Testis (tissue), 2 donors: ENCODE measurements at regions not wholly inside any gene's neighbourhood (a gene's known extent, or its start where the extent isn't known, plus 50 kb on each side); places are given as distances from the start of the nearest gene placed in this dataset.

ENCODE experiments used
- DNase-seq: peaks from one replicate; pipeline ENCODE4 v3.0.0-alpha.2; 2019
- H3K27ac ChIP-seq, 2 donors: fragments of 200-600 bp; sonication (generic); one replicate each; pipeline ENCODE4 v1.5.1; 2019
- H3K27me3 ChIP-seq: fragments of 200-600 bp; sonication (generic); one replicate; pipeline ENCODE4 v1.5.1; 2019
- H3K36me3 ChIP-seq: fragments of 200-600 bp; sonication (generic); one replicate; pipeline ENCODE4 v1.5.1; 2017; ENCODE audit warnings: low read depth; ENCODE audit errors: missing control alignments
- H3K4me1 ChIP-seq: fragments of 200-600 bp; sonication (generic); one replicate; pipeline ENCODE4 v1.5.1; 2019
- H3K4me3 ChIP-seq, 2 donors: fragments of 200-600 bp; sonication (generic); one replicate each; pipeline ENCODE4 v1.5.1; 2017 to 2019
- H3K9me3 ChIP-seq: fragments of 200-600 bp; sonication (generic); one replicate; pipeline ENCODE4 v1.5.1; 2017
- POLR2A ChIP-seq: fragments of 450-650 bp; IDR thresholded peaks from one replicate; pipeline ENCODE4 v1.6.1; 2017; ENCODE audit warnings: antibody characterized with exemption, mild to moderate bottlenecking, moderate library complexity
- WGBS, 2 donors: methylation state at CpG; one replicate each; pipeline ENCODE4 v1.1.5; 2018; 5-methylcytosine and 5-hydroxymethylcytosine counted together
- intact Hi-C: fragments of 100-400 bp; cut with DNase I; formaldehyde crosslinking; loops from one replicate; pipeline ENCODE4 v1.15.1; 2023; ENCODE audit warnings: low total_unique reads
- TF ChIP-seq, protein P1 (sequence below), 3 experiments: fragments of 450-650 bp in 2 of 3; fragments of 200-600 bp in 1 of 3; sonication (generic) in 1 of 3; IDR thresholded peaks; one replicate each; pipeline ENCODE4 v1.5.1; 2016 to 2019; ENCODE audit warnings: antibody characterized with exemption in 3 of 3, mild to moderate bottlenecking in 2 of 3, moderate library complexity in 1 of 3

DNA sequence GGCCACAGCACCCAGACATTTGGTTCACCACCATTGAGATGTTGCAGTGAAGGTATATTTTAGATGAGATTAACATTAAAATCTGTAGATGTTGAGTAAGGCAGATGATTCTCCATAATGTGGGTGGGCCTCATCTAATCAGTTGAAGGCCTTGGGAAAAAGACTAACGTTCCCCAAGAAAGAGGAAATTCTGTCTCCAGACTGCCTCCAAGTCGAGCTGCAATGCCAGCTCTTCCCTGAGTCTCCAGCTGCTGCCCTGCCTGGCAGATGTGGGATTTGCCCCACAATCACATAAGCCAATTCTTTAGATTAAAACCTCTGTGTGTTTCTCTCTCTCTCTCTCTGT lies 101.9 kb downstream of the PDCL3 start:
- DNase-seq, result no peak
- intact Hi-C loops, result no loop called here
- 23 to 34% methylated on average over 2 of the region's 2 CpGs for WGBS, 2 donors
- H3K27ac ChIP-seq, result no peak overlapping the region
- H3K4me1 ChIP-seq, result no peaks in the 10 kb centered on the region
- H3K36me3 ChIP-seq, result no peaks in the 10 kb centered on the region
- no peaks in the 10 kb centered on the region for H3K9me3 ChIP-seq
- TF ChIP-seq POLR2A, result no peak
- TF ChIP-seq, protein P1, sequence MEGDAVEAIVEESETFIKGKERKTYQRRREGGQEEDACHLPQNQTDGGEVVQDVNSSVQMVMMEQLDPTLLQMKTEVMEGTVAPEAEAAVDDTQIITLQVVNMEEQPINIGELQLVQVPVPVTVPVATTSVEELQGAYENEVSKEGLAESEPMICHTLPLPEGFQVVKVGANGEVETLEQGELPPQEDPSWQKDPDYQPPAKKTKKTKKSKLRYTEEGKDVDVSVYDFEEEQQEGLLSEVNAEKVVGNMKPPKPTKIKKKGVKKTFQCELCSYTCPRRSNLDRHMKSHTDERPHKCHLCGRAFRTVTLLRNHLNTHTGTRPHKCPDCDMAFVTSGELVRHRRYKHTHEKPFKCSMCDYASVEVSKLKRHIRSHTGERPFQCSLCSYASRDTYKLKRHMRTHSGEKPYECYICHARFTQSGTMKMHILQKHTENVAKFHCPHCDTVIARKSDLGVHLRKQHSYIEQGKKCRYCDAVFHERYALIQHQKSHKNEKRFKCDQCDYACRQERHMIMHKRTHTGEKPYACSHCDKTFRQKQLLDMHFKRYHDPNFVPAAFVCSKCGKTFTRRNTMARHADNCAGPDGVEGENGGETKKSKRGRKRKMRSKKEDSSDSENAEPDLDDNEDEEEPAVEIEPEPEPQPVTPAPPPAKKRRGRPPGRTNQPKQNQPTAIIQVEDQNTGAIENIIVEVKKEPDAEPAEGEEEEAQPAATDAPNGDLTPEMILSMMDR (IDR thresholded peaks at IDR 0.05), result no peak
- H3K4me3 ChIP-seq, result no peak overlapping the region
- no peaks in the 10 kb centered on the region for H3K27me3 ChIP-seq

DNA sequence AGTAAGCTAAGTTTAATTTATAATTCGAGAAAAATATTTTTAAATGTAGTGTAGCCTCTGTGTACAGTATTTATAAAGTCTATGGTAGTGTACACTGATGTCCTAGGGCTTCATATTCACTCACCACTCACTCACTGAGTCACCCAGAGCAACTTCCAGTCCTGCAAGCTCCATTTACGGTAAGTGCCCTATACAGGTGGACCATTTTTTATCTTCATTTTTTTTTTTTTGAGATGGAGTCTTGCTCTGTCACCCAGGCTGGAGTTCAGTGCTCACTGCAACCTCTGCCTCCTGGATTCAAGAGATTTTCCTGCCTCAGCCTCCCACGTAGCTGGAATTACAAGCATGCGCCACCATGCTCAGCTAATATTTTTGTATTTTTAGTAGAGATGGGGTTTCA lies 104.2 kb downstream of the PDCL3 start:
- Histone ChIP-seq H3K9me3 (no peaks in the 10 kb centered on the region), H3K4me1 (no peaks in the 10 kb centered on the region), H3K27me3 (no peaks in the 10 kb centered on the region), H3K36me3 (no peaks in the 10 kb centered on the region), H3K4me3 (no peak overlapping the region), H3K27ac (no peak overlapping the region)
- intact Hi-C loops, result no loop called here
- DNase-seq, result no peak
- TF ChIP-seq, protein P1 (IDR thresholded peaks at IDR 0.05), result no peak
- no peak for TF ChIP-seq POLR2A
- WGBS, 2 donors, result 63 to 66% methylated on average over 4 of the region's 4 CpGs

DNA sequence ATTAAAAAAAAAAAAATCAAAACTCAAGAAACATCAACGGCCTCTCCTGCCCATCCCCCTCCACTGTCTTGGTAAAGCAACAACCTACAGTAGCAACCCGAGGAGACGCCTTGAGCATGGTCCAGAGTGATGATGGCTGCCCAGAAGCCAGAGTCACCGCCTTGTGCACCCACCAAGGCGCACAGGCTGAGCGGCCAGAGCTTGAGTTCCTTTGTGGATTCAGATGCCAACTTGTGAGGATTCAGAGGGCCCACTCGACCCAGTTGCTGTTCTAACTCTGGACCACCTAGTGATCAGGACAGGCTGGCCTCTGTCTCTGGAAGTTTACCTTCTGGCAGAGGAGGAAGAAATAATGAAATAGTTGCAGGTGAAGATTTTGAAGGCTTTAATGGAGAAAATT lies 105.0 kb downstream of the PDCL3 start:
- Histone ChIP-seq H3K36me3 (no peaks in the 10 kb centered on the region), H3K4me1 (no peaks in the 10 kb centered on the region), H3K27me3 (no peaks in the 10 kb centered on the region), H3K4me3 (no peak overlapping the region), H3K9me3 (no peaks in the 10 kb centered on the region), H3K27ac (no peak overlapping the region)
- DNase-seq, result no peak
- intact Hi-C loops, result no loop called here
- no peak for TF ChIP-seq POLR2A
- TF ChIP-seq, protein P1 (IDR thresholded peaks at IDR 0.05), result no peak
- WGBS, 2 donors, result 90 to 92% methylated on average over 7 of the region's 7 CpGs

DNA sequence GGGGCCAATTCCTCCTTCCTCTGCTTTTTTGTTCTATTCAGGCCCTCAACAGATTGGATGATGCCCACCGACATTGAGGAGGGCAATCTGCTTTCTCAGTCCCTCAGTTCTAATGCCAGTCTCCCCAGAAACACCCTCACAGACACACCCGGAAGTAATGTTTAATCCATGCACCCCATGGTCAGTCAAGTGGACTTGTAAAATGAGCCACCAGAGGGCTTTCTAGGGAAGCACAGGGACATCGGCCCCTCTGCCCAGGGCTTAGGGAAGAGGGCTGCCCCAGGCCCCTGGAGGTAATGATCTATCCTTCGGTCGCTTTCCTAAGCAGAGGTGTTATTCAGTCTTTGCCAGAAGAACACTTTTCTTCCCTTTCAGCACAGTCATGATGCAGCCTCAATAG lies 107.4 kb downstream of the PDCL3 start:
- no peaks in the 10 kb centered on the region for H3K9me3 ChIP-seq
- no peaks in the 10 kb centered on the region for H3K4me1 ChIP-seq
- intact Hi-C loops, result no loop called here
- no peak overlapping the region for H3K27ac ChIP-seq
- H3K36me3 ChIP-seq, result no peaks in the 10 kb centered on the region
- TF ChIP-seq, protein P1 (IDR thresholded peaks at IDR 0.05), result no peak
- TF ChIP-seq POLR2A, result no peak
- DNase-seq, result no peak
- H3K4me3 ChIP-seq, result no peak overlapping the region
- 91 to 93% methylated on average over 5 of the region's 5 CpGs for WGBS, 2 donors
- H3K27me3 ChIP-seq, result no peaks in the 10 kb centered on the region

DNA sequence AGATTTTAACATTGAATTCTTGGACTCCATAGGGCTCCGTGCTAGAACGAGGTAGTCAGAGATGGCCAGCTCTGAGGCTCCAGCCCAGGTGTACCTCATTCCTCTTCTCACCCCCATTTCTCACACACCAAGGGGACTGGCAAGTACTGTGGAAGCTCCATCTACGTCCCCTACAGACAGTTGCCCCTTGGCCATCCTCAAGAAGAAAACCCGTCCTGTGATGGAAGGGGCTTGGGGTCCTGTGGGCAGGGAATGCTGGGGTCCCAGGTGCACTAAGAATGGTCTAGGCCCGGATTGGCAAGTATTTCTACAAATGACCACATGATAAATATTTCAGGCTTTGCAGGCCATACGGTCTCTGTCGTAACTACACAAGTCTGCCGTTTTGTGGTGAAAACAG lies 110.3 kb downstream of the PDCL3 start:
- Histone ChIP-seq H3K9me3 (no peaks in the 10 kb centered on the region), H3K36me3 (no peaks in the 10 kb centered on the region), H3K4me3 (no peak overlapping the region), H3K27ac (no peak overlapping the region), H3K4me1 (no peaks in the 10 kb centered on the region), H3K27me3 (no peaks in the 10 kb centered on the region)
- intact Hi-C loops, result no loop called here
- no peak for DNase-seq
- TF ChIP-seq, protein P1 (IDR thresholded peaks at IDR 0.05), result no peak
- no peak for TF ChIP-seq POLR2A
- 89 to 91% methylated on average over 8 of the region's 8 CpGs for WGBS, 2 donors
